ENCODE measurements at regions not wholly inside any gene's neighbourhood (a gene's known extent, or its start where the extent isn't known, plus 50 kb on each side); places are given as distances from the start of the nearest gene placed in this dataset.

- no peaks in the 10 kb centered on the region for H3K4me1 ChIP-seq (ENCODE audit: control insufficient read depth, extremely low read depth, insufficient read depth, low read length)
- H3K9me1 ChIP-seq (ENCODE audit: control insufficient read depth, extremely low read depth, insufficient read depth, low read length) = no peaks in the 10 kb centered on the region
- dilution Hi-C loops (cut with MboI; ENCODE audit: extremely low pct_ligation_motif_present, low sequenced_read_pairs) = no loop called here
- no peaks in the 10 kb centered on the region for H3K79me2 ChIP-seq (ENCODE audit: control insufficient read depth, insufficient read depth, low read length)
- FAIRE-seq (no peak), DNase-seq (ENCODE audit: low read depth, low spot score) (no peak)
- no peak overlapping the region for H3K27ac ChIP-seq (ENCODE audit: control insufficient read depth, insufficient read depth, low read length)
- H3K9me3 ChIP-seq (ENCODE audit: control insufficient read depth, low read depth, low read length) = no peaks in the 10 kb centered on the region
- no peak overlapping the region for H3K4me2 ChIP-seq (ENCODE audit: control insufficient read depth, extremely low read depth, insufficient read depth, low read depth, low read length)
- H4K20me1 ChIP-seq (ENCODE audit: control insufficient read depth, extremely low read depth, insufficient read depth, low read length) = no peaks in the 10 kb centered on the region
- TF ChIP-seq EZH2 (IDR thresholded peaks at IDR 0.05; ENCODE audit: low read length) (no peak), CTCF (optimal IDR thresholded peaks at IDR 0.05 in 1 of 3, IDR thresholded peaks at IDR 0.05 in 1 of 3, conservative IDR thresholded peaks at IDR 0.05 in 1 of 3; ENCODE audit: extremely low read depth in 1 of 3, insufficient read depth in 2 of 3, low read length in 3 of 3) (no peak)
- H3K27me3 ChIP-seq (ENCODE audit: control insufficient read depth, extremely low read depth, insufficient read depth, low read length) = peaks cover 9% of the 10 kb centered on the region
- H3K9ac ChIP-seq (ENCODE audit: control insufficient read depth, extremely low read depth, insufficient read depth, low read length) = no peak overlapping the region
- no peak overlapping the region for H3K4me3 ChIP-seq (ENCODE audit: control insufficient read depth in 2 of 3, extremely low read depth in 1 of 3, insufficient read depth in 2 of 3, low read depth in 1 of 3, low read length in 3 of 3)
- H3K36me3 ChIP-seq (ENCODE audit: control insufficient read depth in 2 of 2, extremely low read depth in 1 of 2, insufficient read depth in 2 of 2, low read length in 2 of 2) = no peaks in the 10 kb centered on the region
- no peak overlapping the region for H2AFZ ChIP-seq (ENCODE audit: control insufficient read depth, low read length)
Measured at GRCh38 chr4:75308049-75308448, 206.2 kb downstream of the RCHY1 start.

- no peaks in the 10 kb centered on the region for H3K79me2 ChIP-seq (ENCODE audit: control insufficient read depth, insufficient read depth, low read length)
- no peak overlapping the region for H3K9ac ChIP-seq (ENCODE audit: control insufficient read depth, extremely low read depth, insufficient read depth, low read length)
- no peak for FAIRE-seq
- H4K20me1 ChIP-seq (ENCODE audit: control insufficient read depth, extremely low read depth, insufficient read depth, low read length) = no peaks in the 10 kb centered on the region
- DNase-seq (ENCODE audit: low read depth, low spot score) = no peak
- H3K27ac ChIP-seq (ENCODE audit: control insufficient read depth, insufficient read depth, low read length) = no peak overlapping the region
- TF ChIP-seq CTCF (optimal IDR thresholded peaks at IDR 0.05 in 1 of 3, IDR thresholded peaks at IDR 0.05 in 1 of 3, conservative IDR thresholded peaks at IDR 0.05 in 1 of 3; ENCODE audit: extremely low read depth in 1 of 3, insufficient read depth in 2 of 3, low read length in 3 of 3) = no peak
- TF ChIP-seq EZH2 (IDR thresholded peaks at IDR 0.05; ENCODE audit: low read length) = no peak
- dilution Hi-C loops (cut with MboI; ENCODE audit: extremely low pct_ligation_motif_present, low sequenced_read_pairs) = no loop called here
- H3K9me3 ChIP-seq (ENCODE audit: control insufficient read depth, low read depth, low read length) = no peaks in the 10 kb centered on the region
- no peak overlapping the region for H3K4me3 ChIP-seq (ENCODE audit: control insufficient read depth in 2 of 3, extremely low read depth in 1 of 3, insufficient read depth in 2 of 3, low read depth in 1 of 3, low read length in 3 of 3)
- peaks cover 9% of the 10 kb centered on the region for H3K27me3 ChIP-seq (ENCODE audit: control insufficient read depth, extremely low read depth, insufficient read depth, low read length)
- H3K36me3 ChIP-seq (ENCODE audit: control insufficient read depth in 2 of 2, extremely low read depth in 1 of 2, insufficient read depth in 2 of 2, low read length in 2 of 2) = no peaks in the 10 kb centered on the region
- H3K9me1 ChIP-seq (ENCODE audit: control insufficient read depth, extremely low read depth, insufficient read depth, low read length) = no peaks in the 10 kb centered on the region
- H3K4me2 ChIP-seq (ENCODE audit: control insufficient read depth, extremely low read depth, insufficient read depth, low read depth, low read length) = no peak overlapping the region
- H2AFZ ChIP-seq (ENCODE audit: control insufficient read depth, low read length) = no peak overlapping the region
- no peaks in the 10 kb centered on the region for H3K4me1 ChIP-seq (ENCODE audit: control insufficient read depth, extremely low read depth, insufficient read depth, low read length)
Measured at GRCh38 chr4:75306506-75306905, 207.7 kb downstream of the RCHY1 start.

Measured in keratinocyte (primary cell).